ENCODE measurements at regions not wholly inside any gene's neighbourhood (a gene's known extent, or its start where the extent isn't known, plus 50 kb on each side); places are given as distances from the start of the nearest gene placed in this dataset.

GRCh38 chr7:84529480-84530205, 335.1 kb upstream of the SEMA3A start (continued):
- TF ChIP-seq ZNF687 (IDR thresholded peaks at IDR 0.05): no peak
- no peak for TF ChIP-seq FOXK2 (IDR thresholded peaks at IDR 0.05)
- TF ChIP-seq ZBTB11 (CRISPR knock-in tag; IDR thresholded peaks at IDR 0.05): no peak
- no peak for TF ChIP-seq POLR2AphosphoS5 (IDR thresholded peaks at IDR 0.05; ENCODE audit: low read length)

All from GM12878 (cell line).